Right renal pelvis (tissue), 4 donors: ENCODE measurements at regions not wholly inside any gene's neighbourhood (a gene's known extent, or its start where the extent isn't known, plus 50 kb on each side); places are given as distances from the start of the nearest gene placed in this dataset.
A peak's percentile ranks its signal among the peaks of the same experiment; 100 is the strongest.

ENCODE experiments used
- DNase-seq, 4 donors: peaks; one replicate each; pipeline ENCODE4 v3.0.0-alpha.2; 2013; ENCODE audit warnings: low read depth in 4 of 4, low spot score in 3 of 4, missing footprints in 1 of 4

- DNase-seq = no peak
Observed at GRCh38 chr14:22390824-22391461, 198.1 kb downstream of the DAD1 start.

- DNase-seq = no peak
Observed at GRCh38 chr14:22390195-22390594, 198.8 kb downstream of the DAD1 start.

- no peak for DNase-seq
Observed at GRCh38 chr14:22388669-22389595, 200.1 kb downstream of the DAD1 start.

- no peak for DNase-seq
Observed at GRCh38 chr14:22387776-22388241, 201.2 kb downstream of the DAD1 start.

GRCh38 chr14:22386924-22387775 is 201.9 kb downstream of the DAD1 start:
- DNase-seq = peak; percentile 76 to 80 (median 79)

GRCh38 chr14:22384974-22385526 is 204.0 kb downstream of the DAD1 start:
- DNase-seq = no peak

GRCh38 chr14:22384167-22384549 is 204.9 kb downstream of the DAD1 start:
- no peak for DNase-seq

GRCh38 chr14:22383515-22384166 is 205.4 kb downstream of the DAD1 start:
- no peak for DNase-seq

GRCh38 chr14:22382955-22383354 is 206.1 kb downstream of the DAD1 start:
- no peak for DNase-seq

- DNase-seq = no peak
Observed at GRCh38 chr14:22382395-22382794, 206.6 kb downstream of the DAD1 start.

- DNase-seq = no peak
Observed at GRCh38 chr14:22381766-22382165, 207.3 kb downstream of the DAD1 start.

GRCh38 chr14:22381408-22381760 is 207.6 kb downstream of the DAD1 start:
- DNase-seq = no peak

- DNase-seq = no peak
Observed at GRCh38 chr14:22380571-22381407, 208.2 kb downstream of the DAD1 start.

GRCh38 chr14:22379727-22380126 is 209.3 kb downstream of the DAD1 start:
- DNase-seq = no peak

GRCh38 chr14:22378181-22378580 is 210.8 kb downstream of the DAD1 start:
- DNase-seq = no peak

- DNase-seq = peak in 3 of 4 donors; percentile 35 to 44 (median 40)
Observed at GRCh38 chr14:22375321-22375930, 213.6 kb downstream of the DAD1 start.

GRCh38 chr14:22370084-22370847 is 218.8 kb downstream of the DAD1 start:
- no peak for DNase-seq

GRCh38 chr14:22358726-22359125 is 230.3 kb downstream of the DAD1 start:
- DNase-seq = no peak
